Body of pancreas (tissue), 4 donors: ENCODE measurements at regions not wholly inside any gene's neighbourhood (a gene's known extent, or its start where the extent isn't known, plus 50 kb on each side); places are given as distances from the start of the nearest gene placed in this dataset.

Experiments used
- ATAC-seq: fragments of 150-250 bp; one replicate; pipeline ENCODE4 v1.9.1; 2016
- DNase-seq, 4 donors: peaks; one replicate each; pipeline ENCODE4 v3.0.0-alpha.2; 2019
- H3K27ac ChIP-seq, 4 donors: fragments of 200-600 bp; sonication (generic); 1 replicate in 3 of 4; 2 replicates in 1 of 4; pipeline versions ENCODE4 v1.5.1 to v1.6.1; 2016 to 2019; ENCODE audit warnings: mild to moderate bottlenecking in 1 of 4, mixed read lengths in 1 of 4, moderate library complexity in 1 of 4
- H3K27me3 ChIP-seq, 2 donors: fragments of 200-600 bp; sonication (generic); one replicate each; pipeline ENCODE4 v1.6.0; 2016; ENCODE audit warnings: mild to moderate bottlenecking in 1 of 2
- H3K36me3 ChIP-seq, 2 donors: fragments of 200-600 bp; sonication (generic); replicated peaks in 1 of 2; 2 replicates each; pipeline ENCODE4 v1.5.1; 2016; ENCODE audit warnings: low read depth in 2 of 2; ENCODE audit not compliant: insufficient read depth in 1 of 2
- H3K4me1 ChIP-seq: fragments of 200-600 bp; sonication (generic); one replicate; pipeline ENCODE4 v1.6.0; 2016
- H3K4me3 ChIP-seq, 2 donors: fragments of 200-600 bp; sonication (generic); 1 replicate in 1 of 2; 2 replicates in 1 of 2; pipeline ENCODE4 v1.5.1; 2016 to 2019
- H3K9me3 ChIP-seq, 3 donors: fragments of 200-600 bp; sonication (generic); 1 replicate in 2 of 3; 2 replicates in 1 of 3; pipeline ENCODE4 v1.5.1; 2016
- CTCF ChIP-seq, 7 experiments: fragments of 450-650 bp in 4 of 7; fragments of 200-600 bp in 3 of 7; sonication (generic) in 3 of 7; IDR thresholded peaks; one replicate each; pipeline ENCODE4 v1.5.1; 2016 to 2019; ENCODE audit warnings: antibody characterized with exemption in 7 of 7
- POLR2A ChIP-seq, 3 donors: fragments of 450-650 bp; IDR thresholded peaks; one replicate each; pipeline ENCODE4 v1.6.1; 2016; ENCODE audit warnings: antibody characterized with exemption in 3 of 3, mild to moderate bottlenecking in 2 of 3
- WGBS, 2 donors: methylation state at CpG; one replicate each; pipeline ENCODE4 v1.1.5; 2017; 5-methylcytosine and 5-hydroxymethylcytosine counted together
- intact Hi-C: fragments of 100-400 bp; cut with DNase I; formaldehyde crosslinking; loops from one replicate; pipeline ENCODE4 v1.15.1; 2023

DNA sequence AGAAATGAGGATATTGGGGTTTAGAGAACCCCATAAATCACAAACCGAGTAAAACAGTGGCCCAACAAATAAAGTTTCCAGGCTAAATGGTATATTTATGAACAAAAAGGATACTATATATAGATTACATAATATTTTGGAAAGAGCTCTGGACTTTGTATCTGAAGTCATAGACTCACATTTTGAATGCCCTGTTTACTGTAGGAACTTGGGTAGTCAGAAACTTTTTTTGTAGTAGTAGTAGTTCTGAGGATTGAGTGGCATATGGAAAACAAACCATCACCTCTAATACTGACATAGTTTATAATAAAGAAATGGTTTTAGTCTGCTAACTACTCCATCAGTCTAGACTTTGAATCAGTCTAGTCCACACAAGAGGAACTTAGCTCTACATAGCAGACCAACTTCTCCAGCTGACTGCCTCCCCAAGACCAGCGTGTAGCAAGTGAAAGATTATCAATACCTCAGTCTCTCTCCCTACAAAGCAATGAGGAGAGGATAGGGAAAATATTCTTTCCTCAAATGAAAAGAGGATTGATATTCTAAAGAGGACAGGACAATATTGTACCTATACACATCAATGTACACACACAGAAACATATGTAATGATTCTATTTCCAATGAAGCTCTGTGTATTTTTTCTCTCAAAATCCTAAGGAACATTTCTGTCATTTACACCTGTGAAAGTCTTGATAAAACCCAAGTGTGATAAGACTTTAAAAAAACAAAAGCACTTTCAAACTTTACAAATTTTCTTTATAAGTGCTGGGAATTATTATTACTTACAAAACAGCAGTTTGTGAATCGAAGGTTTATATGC is 184.9 kb upstream of the MAP2 start:
- WGBS, 2 donors = 31 to 36% methylated on average over 3 of the region's 3 CpGs

DNA sequence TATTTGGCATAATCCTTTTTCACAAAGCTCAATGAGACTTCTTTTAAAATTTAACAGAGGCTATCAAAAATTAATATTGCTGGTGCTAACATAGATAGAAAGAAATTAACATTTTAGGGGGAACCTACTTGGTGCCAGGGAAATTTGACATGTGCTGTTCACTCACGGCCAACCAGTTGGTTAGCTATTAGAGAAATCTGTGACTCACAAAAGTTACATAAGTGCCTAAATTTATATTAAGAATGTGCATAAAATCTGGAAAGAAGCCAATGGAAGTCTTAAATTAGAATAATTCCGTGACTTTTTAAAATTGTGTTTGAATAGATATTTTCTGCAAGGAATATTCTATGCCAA is 184.3 kb upstream of the MAP2 start:
- peak; percentile 93 for ATAC-seq
- 9 to 11% methylated on average over 2 of the region's 2 CpGs for WGBS, 2 donors

More for the DNA sequence above, 184.9 kb upstream of the MAP2 start:
- TF ChIP-seq POLR2A (IDR thresholded peaks at IDR 0.05) = no peak
- TF ChIP-seq CTCF (IDR thresholded peaks at IDR 0.05) = no peak
- no peak overlapping the region for H3K4me3 ChIP-seq
- H3K36me3 ChIP-seq = no peaks in the 10 kb centered on the region
- H3K4me1 ChIP-seq = peaks cover 36% of the 10 kb centered on the region
- H3K9me3 ChIP-seq = peaks cover 0 to 11% (median 0%) of the 10 kb centered on the region in 3 donors
- intact Hi-C loops = no loop called here
- DNase-seq = peak in 2 of 4 donors; percentile 41 to 43
- peak overlapping the region; percentile 73 to 89 (median 78) for H3K27ac ChIP-seq
- peak; percentile 80 for ATAC-seq
- no peaks in the 10 kb centered on the region for H3K27me3 ChIP-seq

GRCh38 chr2:209240204-209240603 is 183.6 kb upstream of the MAP2 start:
- H3K27ac ChIP-seq = peak overlapping the region; percentile 42 to 89 (median 78)
- no peaks in the 10 kb centered on the region for H3K36me3 ChIP-seq
- intact Hi-C loops = no loop called here
- H3K4me1 ChIP-seq = peaks cover 36% of the 10 kb centered on the region
- 11 to 16% methylated on average over 1 of the region's 1 CpG for WGBS, 2 donors
- peaks cover 0 to 11% (median 0%) of the 10 kb centered on the region in 3 donors for H3K9me3 ChIP-seq
- DNase-seq (peak in 1 of 4 donors; percentile 20), ATAC-seq (peak; percentile 56)
- no peak for TF ChIP-seq POLR2A (IDR thresholded peaks at IDR 0.05)
- TF ChIP-seq CTCF (IDR thresholded peaks at IDR 0.05) = no peak
- no peaks in the 10 kb centered on the region for H3K27me3 ChIP-seq
- H3K4me3 ChIP-seq = no peak overlapping the region

More for the DNA sequence above, 184.3 kb upstream of the MAP2 start:
- intact Hi-C loops = no loop called here
- no peaks in the 10 kb centered on the region for H3K27me3 ChIP-seq
- peaks cover 36% of the 10 kb centered on the region for H3K4me1 ChIP-seq
- TF ChIP-seq POLR2A (IDR thresholded peaks at IDR 0.05) (no peak), CTCF (IDR thresholded peaks at IDR 0.05) (no peak)
- peak; percentile 41 to 71 (median 62) for DNase-seq
- peak overlapping the region; percentile 73 to 89 (median 78) for H3K27ac ChIP-seq
- H3K9me3 ChIP-seq = peaks cover 0 to 11% (median 0%) of the 10 kb centered on the region in 3 donors
- H3K36me3 ChIP-seq = no peaks in the 10 kb centered on the region
- H3K4me3 ChIP-seq = no peak overlapping the region

GRCh38 chr2:209253544-209253943 is 170.3 kb upstream of the MAP2 start:
- 50 to 62% methylated on average over 2 of the region's 2 CpGs for WGBS, 2 donors
- Histone ChIP-seq H3K9me3 (no peaks in the 10 kb centered on the region), H3K27me3 (no peaks in the 10 kb centered on the region), H3K4me3 (no peak overlapping the region), H3K27ac (no peak overlapping the region), H3K4me1 (no peaks in the 10 kb centered on the region), H3K36me3 (no peaks in the 10 kb centered on the region)
- no peak for DNase-seq
- no peak for ATAC-seq
- TF ChIP-seq POLR2A (IDR thresholded peaks at IDR 0.05) (no peak), CTCF (IDR thresholded peaks at IDR 0.05) (no peak)
- intact Hi-C loops = no loop called here

DNA sequence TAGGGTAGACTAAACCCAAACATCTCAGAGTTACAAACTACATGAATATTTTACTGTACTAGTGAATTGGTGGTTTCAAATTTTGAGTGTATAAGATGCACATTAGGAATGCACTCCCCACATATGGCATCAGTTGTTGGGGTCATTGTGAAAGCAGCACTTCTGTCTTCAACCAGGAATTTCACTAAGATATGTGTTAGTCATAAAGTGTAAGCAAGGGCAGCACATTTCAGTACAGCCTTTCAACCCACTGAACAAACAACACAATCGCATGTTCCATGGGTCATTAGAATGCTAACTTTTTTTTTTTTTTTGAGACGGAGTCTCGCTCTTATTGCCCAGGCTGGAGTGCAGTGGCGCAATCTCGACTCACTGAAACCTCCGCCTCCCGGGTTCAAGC is 164.1 kb upstream of the MAP2 start:
- no peak for DNase-seq
- WGBS, 2 donors = 89 to 92% methylated on average over 7 of the region's 7 CpGs
- no peaks in the 10 kb centered on the region for H3K4me1 ChIP-seq
- no peak for TF ChIP-seq CTCF (IDR thresholded peaks at IDR 0.05)
- no peak for TF ChIP-seq POLR2A (IDR thresholded peaks at IDR 0.05)
- H3K27me3 ChIP-seq = no peaks in the 10 kb centered on the region
- ATAC-seq = no peak
- no peak overlapping the region for H3K27ac ChIP-seq
- H3K9me3 ChIP-seq = no peaks in the 10 kb centered on the region
- no peak overlapping the region for H3K4me3 ChIP-seq
- H3K36me3 ChIP-seq = no peaks in the 10 kb centered on the region
- intact Hi-C loops = no loop called here
